NT2/D1 (cell line): ENCODE measurements at regions not wholly inside any gene's neighbourhood (a gene's known extent, or its start where the extent isn't known, plus 50 kb on each side); places are given as distances from the start of the nearest gene placed in this dataset.

Source experiments
- SUZ12 ChIP-seq: IDR thresholded peaks from 2 replicates; pipeline ENCODE4 v1.6.1; 2011; ENCODE audit not compliant: insufficient read length, insufficient read depth; ENCODE audit errors: extremely low read depth
- YY1 ChIP-seq: IDR thresholded peaks from 2 replicates; pipeline ENCODE4 v1.6.1; 2011; ENCODE audit not compliant: insufficient read length, insufficient read depth
- ZNF274 ChIP-seq: IDR thresholded peaks from 2 replicates; pipeline ENCODE4 v1.6.1; 2011; ENCODE audit warnings: mild to moderate bottlenecking, low read depth, low read length

GRCh38 chr12:74899031-74899829, 310.4 kb downstream of the KCNC2 start:
- no peak for TF ChIP-seq ZNF274
- TF ChIP-seq YY1 = no peak
- TF ChIP-seq SUZ12 = no peak
